Esophagus squamous epithelium (tissue), 4 donors: ENCODE measurements at regions not wholly inside any gene's neighbourhood (a gene's known extent, or its start where the extent isn't known, plus 50 kb on each side); places are given as distances from the start of the nearest gene placed in this dataset.

Experiments
- CTCF ChIP-seq, 6 experiments: fragments of 450-650 bp in 4 of 6; fragments of 200-600 bp in 2 of 6; sonication (generic) in 2 of 6; IDR thresholded peaks; one replicate each; pipeline ENCODE4 v1.5.1; 2016 to 2019; ENCODE audit warnings: antibody characterized with exemption in 6 of 6, mild to moderate bottlenecking in 4 of 6, moderate library complexity in 4 of 6
- POLR2A ChIP-seq, 4 donors: fragments of 450-650 bp; IDR thresholded peaks; one replicate each; pipeline ENCODE4 v1.6.1; 2017; ENCODE audit warnings: antibody characterized with exemption in 4 of 4, mild to moderate bottlenecking in 4 of 4, moderate library complexity in 3 of 4

- no peak for TF ChIP-seq CTCF (IDR thresholded peaks at IDR 0.05)
- TF ChIP-seq POLR2A (IDR thresholded peaks at IDR 0.05), result no peak
These were observed 89.8 kb upstream of the COL5A1 start for GRCh38 chr9:134551644-134552348.
